PC-3 (cell line): ENCODE measurements at regions not wholly inside any gene's neighbourhood (a gene's known extent, or its start where the extent isn't known, plus 50 kb on each side); places are given as distances from the start of the nearest gene placed in this dataset.

Experiments
- CTCF ChIP-seq: fragments of 300-600 bp; sonication (generic); conservative IDR thresholded peaks from 2 replicates; pipeline ENCODE4 v1.5.1; 2017; ENCODE audit warnings: antibody characterized with exemption, low read depth, mild to moderate bottlenecking, low read length
- EZH2 ChIP-seq: fragments of 300-600 bp; sonication (generic); IDR thresholded peaks from one replicate; pipeline ENCODE4 v1.6.1; 2017; ENCODE audit warnings: antibody characterized with exemption, mild to moderate bottlenecking, low read length; ENCODE audit not compliant: unreplicated experiment

DNA sequence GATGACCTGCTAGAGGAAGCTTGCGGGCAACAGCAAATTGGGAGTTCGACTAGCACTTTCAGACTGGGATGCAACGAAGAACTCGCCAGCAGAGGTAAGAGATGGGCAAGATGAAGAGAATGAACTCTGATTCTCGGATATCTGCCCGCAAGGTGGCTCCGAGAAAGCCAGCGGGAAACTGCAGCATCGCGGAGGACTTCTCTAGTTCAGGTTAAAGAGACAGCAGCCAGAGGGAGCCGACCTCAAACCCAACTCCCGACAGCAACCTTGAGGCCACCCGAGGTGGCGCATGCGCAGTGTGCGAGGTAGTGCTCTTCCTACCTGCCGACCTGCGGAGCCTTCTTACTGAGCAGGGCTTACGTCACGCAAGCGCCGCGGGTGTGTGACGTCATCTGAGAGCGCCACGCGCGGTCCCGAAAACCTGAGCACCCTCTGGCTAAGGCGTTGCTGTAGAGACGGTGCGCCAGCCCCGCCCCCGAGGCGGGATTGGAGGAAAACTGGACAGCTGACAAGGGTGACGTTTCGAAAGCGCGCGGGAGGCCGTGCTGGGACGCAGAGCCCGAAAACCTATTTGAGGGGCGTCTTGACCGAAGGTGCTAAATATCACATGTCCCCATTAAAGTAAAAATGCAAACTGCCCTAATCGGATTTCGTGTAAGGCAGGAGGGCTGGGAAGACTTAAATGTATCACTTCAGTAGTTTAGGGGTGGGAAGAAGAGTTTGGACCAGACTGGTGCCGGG lies 110.5 kb upstream of the SLC25A33 start:
- TF ChIP-seq CTCF = no peak
- TF ChIP-seq EZH2 = no peak
